Astrocyte of the cerebellum (primary cell): ENCODE measurements at regions not wholly inside any gene's neighbourhood (a gene's known extent, or its start where the extent isn't known, plus 50 kb on each side); places are given as distances from the start of the nearest gene placed in this dataset.
A peak's percentile ranks its signal among the peaks of the same experiment; 100 is the strongest.

Experiments used
- DNase-seq: peaks from one replicate; pipeline ENCODE4 v3.0.0-alpha.2; 2011; ENCODE audit warnings: low read depth
- H3K4me3 ChIP-seq: 2 replicates; pipeline ENCODE4 v1.5.1; 2011; ENCODE audit warnings: mild to moderate bottlenecking, low read depth, low read length, moderate library complexity
- in situ Hi-C: cut with HindIII; loops from 2 replicates; pipeline ENCODE4 v1.10.0; 2017; ENCODE audit warnings: low sequenced_read_pairs
- TF ChIP-seq, protein P1 (sequence below): IDR thresholded peaks from 2 replicates; pipeline ENCODE4 v1.5.1; 2012; ENCODE audit warnings: low read length, low read depth, moderate library complexity, mild to moderate bottlenecking; ENCODE audit errors: missing control alignments

GRCh38 chr2:21640046-21640445, 516.3 kb downstream of the TDRD15 start:
- in situ Hi-C loops, result no loop called here
- no peak for DNase-seq

GRCh38 chr2:21642647-21643046, 518.9 kb downstream of the TDRD15 start:
- peak; percentile 13 for DNase-seq
- TF ChIP-seq, protein P1, sequence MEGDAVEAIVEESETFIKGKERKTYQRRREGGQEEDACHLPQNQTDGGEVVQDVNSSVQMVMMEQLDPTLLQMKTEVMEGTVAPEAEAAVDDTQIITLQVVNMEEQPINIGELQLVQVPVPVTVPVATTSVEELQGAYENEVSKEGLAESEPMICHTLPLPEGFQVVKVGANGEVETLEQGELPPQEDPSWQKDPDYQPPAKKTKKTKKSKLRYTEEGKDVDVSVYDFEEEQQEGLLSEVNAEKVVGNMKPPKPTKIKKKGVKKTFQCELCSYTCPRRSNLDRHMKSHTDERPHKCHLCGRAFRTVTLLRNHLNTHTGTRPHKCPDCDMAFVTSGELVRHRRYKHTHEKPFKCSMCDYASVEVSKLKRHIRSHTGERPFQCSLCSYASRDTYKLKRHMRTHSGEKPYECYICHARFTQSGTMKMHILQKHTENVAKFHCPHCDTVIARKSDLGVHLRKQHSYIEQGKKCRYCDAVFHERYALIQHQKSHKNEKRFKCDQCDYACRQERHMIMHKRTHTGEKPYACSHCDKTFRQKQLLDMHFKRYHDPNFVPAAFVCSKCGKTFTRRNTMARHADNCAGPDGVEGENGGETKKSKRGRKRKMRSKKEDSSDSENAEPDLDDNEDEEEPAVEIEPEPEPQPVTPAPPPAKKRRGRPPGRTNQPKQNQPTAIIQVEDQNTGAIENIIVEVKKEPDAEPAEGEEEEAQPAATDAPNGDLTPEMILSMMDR, result no peak
- no peak overlapping the region for H3K4me3 ChIP-seq
- in situ Hi-C loops, result no loop called here

More at GRCh38 chr2:21640046-21640445, 516.3 kb downstream of the TDRD15 start:
- TF ChIP-seq, protein P1, result no peak
- H3K4me3 ChIP-seq, result no peak overlapping the region

DNA sequence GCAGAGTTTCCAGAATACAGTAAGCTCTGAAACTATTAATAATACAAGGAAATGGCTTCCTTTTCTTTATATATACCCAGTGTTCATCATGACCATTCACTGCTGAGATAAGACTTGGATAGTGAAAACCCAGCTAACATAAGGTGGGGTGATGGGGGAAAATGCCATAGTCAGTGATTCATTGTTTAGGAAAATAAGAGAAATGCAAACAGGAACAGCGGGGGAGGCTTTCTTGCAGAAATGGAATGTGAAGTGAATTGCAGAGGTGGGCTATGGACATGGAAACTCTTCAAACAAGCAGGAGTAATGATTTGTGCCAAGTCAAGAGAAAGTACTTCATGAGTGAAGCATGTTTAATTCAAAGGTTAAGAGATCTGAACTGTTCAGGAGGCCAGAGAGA, 519.4 kb downstream of the TDRD15 start:
- no peak overlapping the region for H3K4me3 ChIP-seq
- in situ Hi-C loops, result no loop called here
- peak; percentile 65 for DNase-seq
- TF ChIP-seq, protein P1, result no peak

GRCh38 chr2:21644266-21644665, 520.5 kb downstream of the TDRD15 start:
- in situ Hi-C loops, result no loop called here
- DNase-seq, result no peak
- TF ChIP-seq, protein P1, result no peak
- H3K4me3 ChIP-seq, result no peak overlapping the region

DNA sequence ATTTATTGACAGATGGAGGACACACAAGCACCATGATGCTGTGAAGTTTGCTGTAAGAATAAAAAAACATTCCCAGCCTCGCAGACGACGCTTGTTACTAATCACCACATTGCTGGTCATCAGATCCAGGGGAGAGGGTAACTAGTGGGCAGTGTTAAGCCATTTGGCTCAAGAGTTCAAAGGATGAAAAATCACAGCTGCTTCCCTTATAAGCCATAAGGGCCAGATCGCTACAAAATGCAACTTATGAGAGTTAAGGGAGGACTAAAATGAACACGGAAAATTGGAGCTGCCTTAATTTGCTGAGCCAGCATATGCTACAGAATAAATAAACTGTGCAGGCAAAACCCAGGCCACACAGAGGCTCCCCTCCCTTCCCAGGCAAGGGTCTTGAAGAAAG, 522.6 kb downstream of the TDRD15 start:
- no peak for DNase-seq
- in situ Hi-C loops, result no loop called here
- H3K4me3 ChIP-seq, result no peak overlapping the region
- TF ChIP-seq, protein P1, result no peak

- DNase-seq, result no peak
- in situ Hi-C loops, result no loop called here
- TF ChIP-seq, protein P1, result no peak
- H3K4me3 ChIP-seq, result no peak overlapping the region
These were observed 526.8 kb downstream of the TDRD15 start for GRCh38 chr2:21650569-21650968.

GRCh38 chr2:21655136-21655535, 531.4 kb downstream of the TDRD15 start:
- TF ChIP-seq, protein P1, result no peak
- in situ Hi-C loops, result no loop called here
- H3K4me3 ChIP-seq, result no peak overlapping the region
- no peak for DNase-seq
